Fibroblast of skin of left biceps (primary cell): ENCODE measurements at regions not wholly inside any gene's neighbourhood (a gene's known extent, or its start where the extent isn't known, plus 50 kb on each side); places are given as distances from the start of the nearest gene placed in this dataset.
A peak's percentile ranks its signal among the peaks of the same experiment; 100 is the strongest.

ENCODE experiments used
- DNase-seq, 2 experiments: peaks; one replicate each; pipeline ENCODE4 v3.0.0-alpha.2; 2013; ENCODE audit warnings: low read depth in 2 of 2

DNA sequence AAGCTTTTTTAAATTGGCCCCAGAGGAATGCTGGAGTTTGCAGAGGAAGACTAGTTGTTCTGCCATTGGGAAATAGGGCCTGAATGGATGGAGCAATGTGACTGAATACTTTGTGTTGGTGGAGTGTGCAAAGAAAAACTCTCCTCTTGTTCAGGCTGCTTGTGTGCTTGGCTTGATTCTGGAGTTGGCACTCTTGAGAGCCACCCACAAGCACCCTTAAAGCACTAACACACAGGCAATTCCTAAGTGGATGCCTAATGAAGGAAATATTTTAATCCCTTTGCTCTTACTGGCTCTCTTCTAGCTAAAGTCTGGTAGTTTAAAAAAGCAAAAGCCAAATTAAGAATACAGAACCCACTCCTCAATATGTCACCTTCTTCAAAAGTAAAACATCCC, 304.4 kb upstream of the C2CD4B start:
- no peak for DNase-seq

DNA sequence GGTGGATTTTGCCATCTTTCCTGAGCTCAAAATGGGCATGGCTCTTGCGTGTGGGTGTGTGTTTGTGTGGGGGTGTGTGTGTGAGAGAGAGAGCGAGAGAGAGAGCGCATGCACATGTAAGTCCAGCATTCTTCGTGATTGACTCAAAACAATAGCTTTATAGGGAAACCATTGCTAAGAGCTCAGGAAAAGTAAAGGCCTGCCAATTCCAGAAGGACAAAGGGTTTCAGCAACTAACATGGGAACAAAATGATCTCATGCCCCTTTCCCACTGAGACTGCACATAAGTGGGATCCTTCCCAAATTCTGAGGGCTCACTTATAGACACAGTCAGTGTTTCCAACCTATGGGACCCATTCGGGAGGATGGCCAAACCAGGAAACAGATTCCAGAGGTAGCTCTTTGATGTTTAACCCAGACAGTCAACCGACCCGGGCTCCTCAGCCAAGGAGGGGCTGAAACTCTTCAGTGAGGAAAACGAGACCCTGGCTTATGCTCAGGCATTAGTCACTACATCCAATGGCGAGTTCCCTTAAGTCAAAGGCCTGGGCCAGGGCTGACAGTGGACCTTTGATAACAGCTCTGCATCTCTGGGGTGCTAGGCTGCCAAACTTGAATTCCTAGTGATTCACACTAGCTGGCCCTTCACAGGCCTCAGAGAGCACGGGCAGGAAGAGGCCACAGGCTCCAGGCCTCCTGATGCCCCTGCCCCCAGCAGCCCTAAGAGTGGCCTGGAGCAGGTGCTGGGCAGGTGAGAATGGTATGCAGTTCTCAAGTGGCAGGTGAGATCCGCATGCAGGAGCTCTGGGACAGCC, 305.0 kb upstream of the C2CD4B start:
- peak; percentile 67 to 80 for DNase-seq

DNA sequence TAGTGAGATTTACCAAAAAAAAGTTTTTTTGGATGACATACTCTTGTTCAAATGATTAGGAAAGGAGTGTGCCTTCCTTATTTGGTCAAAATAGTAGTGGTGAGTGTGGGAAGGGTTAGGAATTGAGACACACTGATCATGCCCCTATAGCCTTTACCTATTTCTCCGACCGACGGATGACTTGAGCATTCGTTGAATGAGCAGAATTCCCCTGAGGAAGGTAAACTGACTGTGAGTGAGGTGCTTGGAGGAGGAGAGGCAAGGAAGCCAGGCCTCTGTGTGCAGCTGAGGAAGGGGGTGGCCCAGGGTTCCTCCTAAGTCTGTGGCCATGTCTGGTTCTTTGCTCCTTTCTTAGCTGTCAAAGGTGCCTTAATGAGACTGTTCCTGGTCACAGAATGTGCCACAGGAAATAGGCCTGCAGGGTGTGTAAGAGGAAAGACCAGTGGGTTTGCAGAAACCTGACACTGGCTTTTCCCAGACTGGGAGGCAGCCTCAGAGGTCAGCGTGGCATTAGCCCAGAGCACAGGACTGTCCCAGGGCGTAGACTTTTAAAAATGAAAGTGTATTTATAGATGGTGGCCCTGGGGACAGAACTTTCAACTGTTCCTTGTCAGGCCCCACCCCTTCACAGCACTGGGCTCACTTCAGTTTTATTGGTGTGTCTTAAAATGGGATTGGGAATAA, 307.7 kb upstream of the C2CD4B start:
- DNase-seq = no peak

DNA sequence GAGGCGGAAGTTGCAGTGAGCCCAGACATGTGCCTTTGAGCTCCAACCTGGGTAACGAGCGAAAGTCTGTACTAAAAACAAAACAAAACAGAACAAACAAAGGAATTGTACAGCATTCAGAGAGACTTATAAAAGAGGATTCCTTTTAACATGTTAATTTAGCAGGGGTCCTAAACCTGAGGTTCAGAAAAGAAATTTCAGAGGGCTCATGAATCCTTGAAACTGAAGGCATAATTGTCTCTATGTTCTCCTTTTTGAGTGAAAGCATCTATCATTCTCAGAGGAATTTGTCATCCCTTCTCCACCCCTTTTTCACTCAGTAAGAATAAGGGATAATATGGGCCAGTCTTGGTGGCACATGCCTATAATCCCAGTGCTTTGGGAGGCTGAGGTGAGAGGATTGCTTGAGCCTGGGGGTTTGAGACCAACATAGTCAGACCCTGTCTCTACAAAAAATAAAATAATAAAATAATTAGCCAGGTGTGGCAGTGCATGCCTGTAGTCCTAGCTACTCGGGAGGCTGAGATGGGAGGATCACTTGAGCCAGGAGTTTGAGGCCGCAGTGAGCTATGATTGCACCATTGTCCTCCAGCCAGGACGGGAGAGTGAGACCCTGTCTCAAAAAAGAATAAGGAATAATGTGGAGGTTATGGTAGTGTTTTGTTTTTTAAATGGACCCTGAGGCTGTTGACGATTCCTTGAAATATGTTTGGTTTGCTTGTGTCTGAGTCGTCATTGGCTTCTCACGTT, 309.1 kb upstream of the C2CD4B start:
- no peak for DNase-seq

DNA sequence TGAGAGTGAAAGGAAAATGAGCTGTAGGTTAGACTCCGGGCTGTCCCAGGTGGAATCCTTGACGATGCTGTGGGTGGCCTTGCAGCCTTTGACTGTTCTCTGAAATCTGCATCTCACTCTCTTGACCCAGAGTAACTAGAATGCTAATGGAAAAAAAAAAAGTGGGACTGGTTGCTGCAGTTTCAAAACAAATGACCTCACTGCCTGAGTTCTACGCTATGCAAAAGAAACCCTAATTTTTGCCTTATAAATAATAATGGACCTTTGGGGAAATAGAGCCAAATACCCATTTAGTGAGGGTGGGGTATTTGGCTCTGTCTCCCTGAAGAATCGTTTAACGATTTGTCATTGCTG, 309.7 kb upstream of the C2CD4B start:
- no peak for DNase-seq

DNA sequence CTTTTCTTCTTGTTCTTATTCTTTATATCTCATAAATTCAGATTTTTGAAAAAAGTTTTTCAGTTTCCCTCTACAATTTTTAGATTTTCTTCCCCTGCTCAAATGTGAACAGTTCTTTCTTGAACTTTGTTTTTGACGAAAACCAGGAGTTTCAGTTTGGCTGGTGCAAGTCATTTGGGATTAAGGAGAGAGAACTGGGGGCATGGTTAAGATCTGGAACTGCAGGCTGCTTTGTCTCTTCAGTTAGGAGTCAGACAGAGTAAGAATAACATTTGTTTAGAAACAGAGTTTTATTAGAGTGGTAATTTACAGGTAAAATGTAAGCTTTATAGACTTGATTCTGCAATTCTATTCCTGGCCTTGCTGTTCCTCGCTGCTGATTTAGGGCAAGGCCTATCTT, 310.5 kb upstream of the C2CD4B start:
- no peak for DNase-seq

DNA sequence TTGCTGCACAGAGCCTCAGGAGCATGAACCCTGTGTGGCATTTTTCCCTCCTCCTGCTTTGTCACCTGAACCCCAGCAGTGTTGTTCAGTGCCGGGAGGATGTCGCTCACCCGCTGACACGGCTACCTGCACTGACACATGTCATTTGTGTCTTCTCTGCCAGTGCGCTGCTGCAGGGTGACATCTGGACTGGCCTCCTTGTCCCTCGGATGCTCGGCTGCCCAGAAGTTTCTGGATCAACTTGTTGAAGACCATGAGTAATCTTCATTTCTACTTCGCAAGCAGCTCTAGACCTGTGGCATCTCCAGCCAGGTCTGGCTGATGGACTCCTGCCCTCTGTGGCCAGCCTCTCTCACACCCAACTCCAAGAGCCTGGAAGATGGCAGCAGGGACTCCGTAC, 311.1 kb upstream of the C2CD4B start:
- no peak for DNase-seq

DNA sequence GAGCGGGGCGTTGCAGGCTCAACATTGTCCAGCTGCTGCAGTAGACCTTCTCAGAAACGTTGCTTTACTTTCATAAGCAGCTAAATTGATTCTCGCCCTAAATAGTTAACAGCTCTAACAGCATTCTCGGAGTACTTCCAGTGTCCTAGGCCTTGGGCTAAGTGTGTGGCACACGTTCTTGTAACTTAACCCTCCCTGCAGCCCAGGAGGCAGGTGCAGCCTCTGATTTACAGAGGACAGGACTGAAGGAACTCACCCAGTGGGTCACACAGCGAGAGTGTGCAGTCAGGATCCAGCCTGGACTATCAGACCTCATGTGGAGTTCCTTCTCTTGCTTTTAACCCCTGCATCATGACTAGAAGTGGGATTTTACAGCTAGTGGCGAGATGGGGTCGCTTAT, 312.8 kb upstream of the C2CD4B start:
- no peak for DNase-seq

DNA sequence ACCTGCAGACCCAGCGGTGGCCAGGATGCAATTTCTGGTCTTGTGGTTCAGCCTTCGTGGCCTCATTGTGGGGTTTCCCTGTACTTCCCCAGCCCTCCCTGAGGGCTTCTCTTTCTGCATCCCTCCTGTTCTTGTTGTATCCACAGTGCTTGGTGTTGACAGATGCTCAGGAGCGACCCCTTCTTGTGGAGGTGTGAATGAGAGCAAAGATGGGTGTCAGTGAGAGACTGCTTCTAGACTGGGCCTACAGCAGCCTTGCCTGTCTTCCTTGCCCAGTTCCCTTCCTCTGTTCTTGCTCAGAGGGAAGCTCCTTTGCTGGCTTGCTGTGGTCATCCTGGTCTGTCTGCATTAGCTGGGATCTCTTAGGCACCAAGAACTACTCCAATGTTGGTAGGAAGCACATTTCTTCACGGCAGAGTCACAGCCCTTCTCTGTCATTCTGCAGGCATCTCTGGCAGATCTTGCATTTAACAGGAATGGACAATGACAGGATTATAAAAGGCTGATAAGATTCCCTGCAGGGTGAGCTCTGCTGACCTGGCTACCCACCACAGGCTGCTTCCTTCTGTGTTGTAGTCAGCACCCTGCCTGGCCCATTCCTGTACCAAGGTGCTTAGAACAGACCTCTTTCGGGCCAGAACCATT, 317.8 kb upstream of the C2CD4B start:
- DNase-seq = no peak

DNA sequence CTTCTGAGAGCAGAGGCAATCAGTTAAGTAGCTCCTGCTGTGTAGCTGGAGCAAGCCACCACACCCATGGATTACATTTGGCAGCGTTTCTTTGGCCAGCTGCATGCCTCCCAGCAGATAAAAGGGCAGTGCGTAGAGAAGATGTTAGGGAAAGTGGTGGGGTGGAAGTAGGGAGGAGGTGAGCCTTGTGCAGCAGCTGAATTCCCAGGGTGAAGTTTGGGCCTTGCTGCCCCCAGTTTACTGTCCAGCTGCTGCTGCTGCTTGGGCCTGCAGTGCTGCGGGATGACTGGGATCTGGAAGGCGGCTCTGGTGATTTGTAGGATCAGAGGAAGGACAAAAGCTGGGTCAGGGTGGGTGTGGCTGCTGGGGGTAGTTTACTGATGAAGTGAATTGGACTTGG, 318.7 kb upstream of the C2CD4B start:
- DNase-seq = no peak

DNA sequence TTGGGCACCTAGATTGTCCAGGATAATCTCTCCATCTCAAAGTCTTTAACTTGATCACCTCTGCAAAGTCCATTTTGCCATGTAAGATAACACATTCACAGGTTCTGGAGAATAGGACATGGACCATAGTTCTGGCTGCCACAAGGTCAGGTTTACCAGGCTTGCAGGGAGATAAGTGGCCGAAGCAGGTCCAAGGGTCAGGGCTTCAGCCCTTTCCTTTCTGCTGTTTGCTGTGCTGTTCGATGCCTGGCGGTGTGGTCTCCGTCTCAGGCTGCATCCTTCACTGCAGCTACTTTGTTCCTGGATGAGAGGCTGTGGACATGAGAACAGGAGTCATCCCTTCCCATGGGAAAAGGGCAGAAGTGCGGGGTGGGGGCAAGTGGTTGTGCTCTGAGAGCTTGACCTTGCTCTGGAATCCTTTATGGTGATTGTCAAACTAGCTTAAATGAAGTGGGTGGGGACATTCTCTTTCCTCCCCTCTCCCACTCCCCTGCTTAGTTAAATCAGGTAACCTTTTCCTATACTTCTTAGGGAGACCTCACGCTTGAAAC, 320.2 kb upstream of the C2CD4B start:
- no peak for DNase-seq

DNA sequence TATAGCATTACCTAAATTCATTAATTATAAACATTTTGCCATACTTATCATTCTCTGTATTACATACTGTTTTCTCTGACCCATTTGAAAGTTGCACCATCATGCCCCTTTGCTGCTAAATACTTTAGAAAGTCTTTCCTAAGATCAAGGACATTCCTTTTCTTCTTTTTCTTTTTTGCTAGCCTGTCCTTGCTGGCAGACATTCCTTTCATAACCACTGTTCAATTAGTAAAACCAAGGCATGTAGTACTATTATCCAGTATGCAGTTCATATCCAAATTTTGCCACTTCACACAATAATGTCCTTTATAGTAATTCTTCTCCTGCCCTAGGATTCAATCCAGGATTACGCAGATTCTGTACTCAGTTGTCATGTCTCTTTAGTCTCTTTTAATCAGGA, 321.0 kb upstream of the C2CD4B start:
- DNase-seq = no peak

DNA sequence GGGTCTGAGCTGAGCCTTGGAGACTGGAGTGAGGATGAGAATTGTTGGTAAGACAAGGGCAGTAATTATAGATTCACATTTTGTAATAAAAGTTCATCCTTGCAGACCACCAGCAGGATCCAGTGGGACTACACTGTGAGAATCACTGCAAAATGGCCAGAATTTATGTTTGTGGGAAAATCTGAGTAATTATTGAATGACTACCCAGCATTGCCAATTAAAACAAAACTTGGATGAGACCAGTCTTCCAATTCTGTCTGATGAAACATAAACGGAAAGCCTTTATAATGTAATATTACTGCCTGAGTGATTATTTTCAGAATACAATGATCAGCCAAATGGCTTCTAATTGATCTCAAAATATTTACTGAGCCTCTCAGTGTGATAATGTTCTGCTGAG, 323.3 kb upstream of the C2CD4B start:
- no peak for DNase-seq

DNA sequence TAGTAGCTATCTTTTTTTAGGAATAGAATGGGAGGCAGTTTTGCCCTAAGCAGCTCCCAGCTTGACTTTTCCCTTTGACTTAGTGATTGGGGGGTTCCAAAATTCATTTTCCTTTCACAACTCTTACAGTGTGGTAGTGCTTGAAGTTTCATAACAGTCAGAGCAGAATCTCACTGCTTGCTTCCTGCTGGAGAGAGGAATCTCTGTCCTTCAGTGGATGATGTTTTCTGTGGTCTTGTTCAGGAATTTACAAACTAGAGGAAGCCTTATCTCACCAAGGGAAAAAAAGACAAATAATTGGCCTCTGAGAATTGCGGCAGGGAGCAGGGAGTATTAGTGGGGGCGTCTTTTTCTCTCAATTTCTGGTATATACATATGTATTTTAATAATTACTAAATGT, 326.6 kb upstream of the C2CD4B start:
- no peak for DNase-seq

DNA sequence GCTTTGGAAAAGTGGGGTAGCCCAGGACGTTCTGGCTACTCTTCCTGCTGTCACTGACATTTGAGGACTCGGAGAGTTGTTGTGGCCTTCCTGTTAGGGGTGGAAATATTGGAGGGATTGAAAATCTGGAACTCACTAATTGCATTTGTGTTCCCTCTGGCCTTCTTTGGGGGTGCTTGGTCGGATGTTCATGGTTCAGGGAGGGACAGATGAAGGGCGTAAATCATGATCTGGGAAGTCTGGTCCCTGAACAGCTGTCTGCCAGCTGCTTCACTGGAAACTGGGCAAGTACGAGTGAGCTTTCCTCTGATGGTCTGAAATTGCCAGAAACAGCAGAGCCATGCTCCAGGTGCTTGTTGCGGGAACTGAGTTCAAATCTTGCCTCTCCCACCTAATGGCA, 327.8 kb upstream of the C2CD4B start:
- DNase-seq = no peak

DNA sequence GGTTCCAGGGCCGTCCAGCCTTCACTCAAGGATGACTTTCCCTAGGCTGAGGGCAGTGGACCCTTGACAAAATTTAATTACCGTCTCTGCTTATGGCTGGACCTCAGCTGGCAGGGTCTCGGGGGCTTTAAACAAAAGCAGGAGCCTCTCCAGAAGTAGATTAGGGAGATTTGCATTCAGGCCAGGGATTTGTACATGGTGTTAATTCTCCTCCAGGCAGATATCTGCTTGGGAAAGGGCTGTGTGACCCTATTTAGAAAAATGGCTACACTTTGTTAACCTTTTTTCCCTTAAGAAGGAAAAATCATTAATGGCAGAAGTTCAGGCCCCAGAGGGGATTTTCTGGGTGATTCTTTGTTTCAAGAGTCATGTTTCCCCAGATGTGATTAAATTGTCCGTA, 329.1 kb upstream of the C2CD4B start:
- DNase-seq = no peak

DNA sequence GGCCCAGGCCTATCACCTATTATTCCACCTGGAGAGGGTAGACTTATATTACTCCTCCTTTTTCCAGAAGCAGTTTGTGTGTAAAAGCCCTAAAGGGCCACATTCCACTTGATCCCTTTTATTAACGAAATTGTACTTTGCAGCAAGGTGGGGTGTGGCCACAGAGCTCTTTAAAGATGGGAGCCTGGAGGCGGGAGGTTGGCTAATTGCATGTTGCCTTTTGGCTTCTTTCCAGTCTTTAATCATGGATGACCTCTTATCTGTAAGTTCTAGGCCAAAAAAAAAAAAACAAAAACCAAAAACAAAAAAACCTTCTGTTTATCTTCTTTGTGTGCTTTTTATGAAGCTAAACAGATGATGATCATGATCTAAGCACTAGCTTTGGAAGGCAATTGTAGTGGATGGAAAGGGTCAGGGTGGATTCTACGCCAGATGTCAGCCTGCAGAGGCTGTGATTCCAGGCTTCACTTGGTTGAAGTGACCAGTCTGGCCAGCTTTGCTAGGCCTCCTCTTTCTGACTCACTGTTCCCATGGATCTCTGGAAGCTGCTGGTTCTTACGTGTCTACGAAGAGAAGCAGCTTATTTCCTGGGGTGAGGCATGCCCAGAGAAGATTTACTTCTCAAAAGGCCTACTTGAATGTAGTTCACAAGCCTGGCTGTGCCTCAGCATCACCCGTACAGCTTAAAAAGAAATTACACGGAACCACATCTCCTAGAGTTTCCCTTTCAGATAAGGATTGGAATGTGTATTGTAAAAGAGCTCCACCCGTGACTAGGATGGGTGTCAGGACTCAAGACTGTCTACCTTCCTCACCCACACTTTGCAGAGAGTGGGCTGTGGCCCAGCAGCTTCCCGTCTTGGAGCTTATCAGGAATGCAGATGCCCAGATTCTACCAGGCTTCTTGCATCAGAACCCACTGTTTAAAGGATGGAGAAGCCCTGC, 330.9 kb upstream of the C2CD4B start:
- DNase-seq = no peak

DNA sequence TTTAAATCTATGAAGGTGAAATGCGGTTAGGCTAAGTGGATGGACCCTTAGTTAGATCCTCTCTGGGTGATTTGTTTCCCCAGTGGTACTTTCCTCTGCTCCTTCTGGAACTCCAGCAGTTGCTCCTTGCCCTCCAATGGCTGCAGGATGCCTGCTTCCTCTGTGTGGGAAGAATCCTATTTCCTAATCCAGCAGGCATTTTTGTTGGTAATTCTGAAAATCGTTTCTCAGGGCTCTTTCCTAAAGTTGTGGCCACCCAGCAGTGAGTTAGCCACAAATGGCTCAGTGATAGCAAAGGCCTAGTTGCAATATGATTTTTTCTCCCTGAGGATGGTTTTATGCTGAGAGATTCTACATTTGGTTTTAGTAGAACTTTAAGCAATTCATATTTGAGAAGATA, 332.3 kb upstream of the C2CD4B start:
- no peak for DNase-seq

DNA sequence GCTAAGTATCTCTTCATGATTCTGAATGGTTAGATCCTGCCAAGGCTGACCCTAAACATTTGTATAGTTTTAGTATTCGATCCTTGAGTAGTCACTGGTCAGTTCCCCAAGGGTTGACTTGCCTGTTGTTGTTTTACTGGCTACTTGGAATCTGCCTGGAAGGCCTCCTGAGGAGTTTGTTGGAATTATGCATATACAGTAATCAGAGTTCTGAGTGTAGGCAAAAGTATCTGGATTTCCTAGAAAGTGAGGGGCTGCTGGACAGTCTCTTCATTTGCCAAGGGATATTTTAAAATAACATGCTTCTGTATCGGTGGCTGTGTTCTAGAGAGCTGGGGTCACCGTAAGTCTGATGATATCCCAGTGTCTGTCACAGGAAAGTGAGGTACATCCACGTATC, 333.2 kb upstream of the C2CD4B start:
- DNase-seq = no peak

DNA sequence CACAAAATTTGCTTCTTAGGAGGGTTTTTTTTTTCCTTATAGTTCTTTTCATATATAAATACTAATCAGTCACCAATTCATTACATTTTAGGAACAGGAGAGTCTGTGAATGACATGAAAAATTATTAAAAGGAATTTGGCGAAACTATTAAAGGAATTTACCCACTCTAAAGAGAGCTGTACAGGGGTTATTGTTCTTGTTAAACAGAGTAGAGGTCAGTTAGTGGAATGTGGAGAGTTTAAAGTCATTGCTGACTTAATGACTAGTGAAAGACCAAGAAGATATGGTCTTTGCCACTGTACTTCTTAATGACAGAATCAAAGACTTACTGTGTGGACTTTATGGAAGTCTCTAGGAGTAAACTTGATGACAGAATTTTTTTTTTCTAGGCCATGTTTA, 333.6 kb upstream of the C2CD4B start:
- DNase-seq = no peak

DNA sequence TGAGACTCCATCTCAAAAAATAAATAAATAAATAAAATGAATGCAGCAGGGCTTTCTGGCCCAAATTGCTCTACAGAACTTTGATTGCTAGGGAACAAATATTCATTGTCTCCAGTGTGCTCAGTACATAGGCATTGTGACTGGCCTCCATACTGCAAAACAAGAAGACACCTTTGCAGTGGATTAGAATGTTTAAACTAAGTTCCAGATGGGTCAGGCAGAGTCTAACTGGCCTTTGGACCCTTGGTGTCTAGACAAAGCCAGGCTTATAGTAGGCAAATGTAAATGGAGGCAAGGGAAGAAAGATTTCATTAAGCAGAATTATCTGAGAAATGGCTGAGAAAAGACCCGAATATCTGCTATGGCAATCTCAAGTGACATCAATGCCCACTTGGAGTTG, 335.2 kb upstream of the C2CD4B start:
- no peak for DNase-seq
